ENCODE measurements at regions not wholly inside any gene's neighbourhood (a gene's known extent, or its start where the extent isn't known, plus 50 kb on each side); places are given as distances from the start of the nearest gene placed in this dataset.

DNA sequence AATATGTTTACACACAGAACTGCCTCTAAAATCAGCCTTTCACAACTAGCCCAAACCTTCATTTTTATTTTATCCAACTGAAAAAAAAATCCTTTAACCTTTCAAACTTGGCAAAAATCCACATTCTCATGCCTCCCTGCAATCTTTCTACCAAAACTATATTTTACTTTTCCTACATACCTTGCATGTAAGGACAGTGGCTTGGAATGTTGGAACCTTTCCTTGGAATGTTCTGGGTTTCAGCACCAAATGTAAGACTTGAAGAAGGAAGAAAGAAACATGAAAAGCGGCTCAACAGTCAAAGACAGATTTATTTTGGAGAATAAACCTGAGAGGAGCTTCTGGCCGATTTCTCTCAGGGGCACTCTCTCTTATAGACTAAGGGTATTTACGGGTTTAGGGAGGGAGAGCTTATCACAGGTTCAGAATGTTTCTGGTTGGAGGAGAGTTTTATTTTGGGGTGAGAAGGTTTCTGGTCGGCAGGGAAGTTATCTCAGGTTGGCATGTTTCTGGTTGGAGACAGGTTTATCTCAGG, 79.7 kb downstream of the RRM2 start:
- DNase-seq = no peak

DNA sequence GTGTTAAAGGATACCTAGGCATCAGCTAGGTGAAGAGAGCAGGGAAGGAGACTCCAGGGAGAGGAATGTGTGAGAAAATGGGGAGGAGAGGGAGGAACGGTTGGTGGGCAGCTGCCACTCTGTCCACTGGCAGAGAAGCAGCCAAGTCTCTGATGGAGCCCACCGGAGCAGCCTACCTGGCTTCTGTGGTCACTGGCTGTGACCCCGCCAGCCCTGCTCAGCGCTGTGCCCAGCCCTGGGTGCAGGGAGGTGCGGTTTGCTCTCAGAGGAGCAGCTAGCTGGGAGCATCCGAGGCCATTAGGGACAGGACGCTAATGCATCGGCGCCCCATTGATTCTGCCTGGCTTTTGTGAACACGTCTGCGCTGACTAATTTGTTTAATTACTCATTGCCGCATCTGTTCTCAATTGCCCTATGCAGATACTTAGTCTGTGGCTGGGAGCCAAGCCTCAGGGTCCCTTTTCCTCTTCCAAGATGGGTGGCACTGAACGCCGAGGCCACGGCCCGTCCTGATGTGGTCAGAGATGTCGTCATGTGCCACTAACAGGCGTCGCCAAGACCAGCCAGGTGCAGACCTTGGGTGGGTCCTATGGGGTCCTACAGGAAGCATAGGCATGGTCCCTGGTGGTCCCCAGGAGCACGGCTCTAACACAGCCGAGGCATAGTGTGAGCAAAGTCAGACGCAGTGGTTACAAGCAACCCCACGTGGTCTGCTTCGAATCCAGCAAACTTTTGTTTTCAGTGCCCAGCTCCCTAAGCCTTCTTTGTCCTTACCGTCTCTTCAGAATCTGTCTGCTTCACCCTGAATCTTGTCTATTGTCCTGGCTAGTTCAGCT, 82.0 kb downstream of the RRM2 start:
- DNase-seq = no peak

DNA sequence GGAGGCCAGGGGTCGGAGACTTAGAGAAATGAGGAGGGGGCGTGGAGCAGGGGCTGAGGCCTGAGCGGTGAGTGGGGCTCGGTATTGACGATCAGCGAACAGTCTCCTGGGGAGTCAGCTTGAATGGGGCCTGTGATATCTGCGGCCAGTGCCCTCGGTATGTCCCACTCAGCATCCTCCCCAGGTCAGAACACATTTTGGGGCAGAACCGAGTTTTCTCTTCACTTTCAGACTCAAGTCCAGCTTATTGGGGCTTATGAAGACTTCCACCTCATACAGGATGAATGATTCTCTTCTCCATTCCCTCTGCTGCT, 82.6 kb downstream of the RRM2 start:
- no peak for DNase-seq

DNA sequence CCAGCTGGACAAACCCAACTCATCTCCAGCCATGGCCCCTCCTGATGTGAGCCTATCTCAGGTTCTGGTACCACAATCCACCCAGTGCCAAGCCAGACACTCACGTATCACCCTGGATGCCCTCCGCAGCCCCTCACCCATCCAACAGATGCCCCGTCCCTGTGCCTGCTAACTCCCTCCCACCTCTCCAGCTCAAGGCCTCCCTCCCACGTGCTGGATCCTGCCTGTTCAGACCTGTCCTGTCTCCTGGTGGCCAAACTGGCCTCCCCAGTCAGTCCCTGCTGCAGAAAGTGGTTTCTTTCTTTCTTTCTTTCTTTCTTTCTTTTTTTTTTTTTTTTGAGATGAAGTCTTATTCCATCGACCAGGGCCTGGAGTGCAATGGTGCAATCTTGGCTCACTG, 86.2 kb downstream of the RRM2 start:
- DNase-seq = no peak

- no peak for DNase-seq
Measured at GRCh38 chr2:10209406-10209935, 86.9 kb downstream of the RRM2 start.

DNA sequence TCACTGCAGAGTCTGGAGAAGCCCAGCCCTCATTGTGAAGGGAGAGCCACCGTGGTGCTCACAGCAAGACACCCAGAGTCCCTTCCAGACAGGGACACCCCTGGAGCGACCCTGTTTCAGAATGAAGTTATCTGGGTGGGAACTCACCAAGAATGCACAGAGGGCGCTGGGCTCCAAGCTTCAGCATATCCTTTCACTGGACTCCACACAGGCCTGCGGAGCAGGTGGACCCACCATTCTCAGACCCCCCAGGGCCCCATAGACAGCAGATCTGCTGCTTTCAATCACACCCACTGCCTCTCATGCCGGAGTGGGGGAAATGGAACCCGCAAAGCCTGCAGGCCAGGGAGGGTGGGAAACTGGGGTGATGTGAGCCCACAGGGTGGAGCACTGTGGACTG, 87.8 kb downstream of the RRM2 start:
- DNase-seq = no peak

DNA sequence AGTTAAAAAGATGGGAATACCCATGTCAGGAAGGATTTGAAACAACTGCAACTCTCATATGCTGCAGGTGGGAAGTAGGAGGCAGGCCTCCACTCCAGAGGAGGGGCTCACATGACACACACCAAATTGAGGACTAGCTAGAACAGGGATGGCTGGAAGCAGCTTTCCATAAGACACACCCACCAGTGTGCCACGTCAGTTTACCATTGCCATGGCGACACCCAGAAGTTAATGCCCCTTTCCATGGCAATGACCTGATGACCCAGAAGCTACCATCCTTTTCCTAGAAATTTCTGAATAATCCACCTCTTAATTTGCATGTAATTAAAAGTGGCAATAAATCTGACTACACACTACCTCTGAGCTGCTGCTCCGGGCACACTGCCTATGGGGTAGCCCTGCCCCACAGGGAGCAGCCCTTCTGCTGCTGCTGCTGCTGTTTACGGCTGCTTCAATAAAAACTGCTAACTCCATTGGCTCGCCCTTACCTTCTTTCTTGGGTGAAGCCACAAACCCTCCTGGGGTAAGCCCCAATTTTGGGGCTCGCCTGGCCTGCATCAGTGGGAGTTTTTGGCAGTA, 89.4 kb downstream of the RRM2 start:
- no peak for DNase-seq

DNA sequence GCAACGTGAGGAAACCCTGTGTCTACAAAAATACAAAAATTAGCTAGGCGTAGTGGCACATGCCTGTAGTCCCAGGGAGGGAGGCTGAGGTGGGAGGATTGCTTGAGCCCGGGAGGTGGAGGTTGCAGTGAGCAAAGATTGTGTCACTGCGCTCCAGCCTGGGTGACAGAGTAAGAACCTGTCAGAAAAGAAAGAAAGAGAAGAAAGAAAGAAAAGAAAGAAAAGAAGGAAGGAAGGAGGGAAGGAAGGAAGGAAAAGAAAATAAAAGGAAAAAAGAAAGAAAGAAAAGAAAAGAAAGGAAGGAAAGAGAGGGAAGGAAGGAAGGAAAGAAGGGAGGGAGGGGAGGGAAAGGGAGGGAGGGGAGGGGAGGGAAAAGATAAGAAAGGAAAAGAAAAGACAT, 89.9 kb upstream of the HPCAL1 start:
- no peak for DNase-seq

- no peak for DNase-seq
Measured at GRCh38 chr2:10214179-10214578, 88.5 kb upstream of the HPCAL1 start.

DNA sequence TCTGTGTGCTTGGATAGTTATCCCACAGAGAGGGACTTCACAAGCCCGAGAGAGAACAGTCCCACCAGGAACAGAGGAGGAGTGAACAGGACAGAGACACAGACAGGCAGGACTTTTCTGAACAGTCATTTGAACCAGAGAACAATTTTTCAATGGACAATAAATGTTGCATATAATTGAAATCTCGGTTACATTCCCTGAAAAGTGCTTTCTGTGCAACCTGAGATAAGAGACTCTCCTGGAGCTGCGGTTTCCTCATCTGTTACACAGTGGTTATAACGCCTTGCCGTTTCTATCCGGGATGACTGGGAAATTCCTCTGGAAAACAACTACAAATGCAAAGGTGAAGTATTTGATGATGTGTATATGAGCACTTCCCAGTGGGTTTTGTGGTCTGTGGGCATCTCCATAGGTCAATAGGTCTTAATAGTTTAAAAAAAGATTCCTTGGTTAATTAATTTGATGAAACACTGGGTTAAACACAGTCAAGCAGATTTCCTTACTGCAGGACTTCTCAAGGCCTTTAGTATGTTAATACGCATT, 87.2 kb upstream of the HPCAL1 start:
- DNase-seq = no peak

DNA sequence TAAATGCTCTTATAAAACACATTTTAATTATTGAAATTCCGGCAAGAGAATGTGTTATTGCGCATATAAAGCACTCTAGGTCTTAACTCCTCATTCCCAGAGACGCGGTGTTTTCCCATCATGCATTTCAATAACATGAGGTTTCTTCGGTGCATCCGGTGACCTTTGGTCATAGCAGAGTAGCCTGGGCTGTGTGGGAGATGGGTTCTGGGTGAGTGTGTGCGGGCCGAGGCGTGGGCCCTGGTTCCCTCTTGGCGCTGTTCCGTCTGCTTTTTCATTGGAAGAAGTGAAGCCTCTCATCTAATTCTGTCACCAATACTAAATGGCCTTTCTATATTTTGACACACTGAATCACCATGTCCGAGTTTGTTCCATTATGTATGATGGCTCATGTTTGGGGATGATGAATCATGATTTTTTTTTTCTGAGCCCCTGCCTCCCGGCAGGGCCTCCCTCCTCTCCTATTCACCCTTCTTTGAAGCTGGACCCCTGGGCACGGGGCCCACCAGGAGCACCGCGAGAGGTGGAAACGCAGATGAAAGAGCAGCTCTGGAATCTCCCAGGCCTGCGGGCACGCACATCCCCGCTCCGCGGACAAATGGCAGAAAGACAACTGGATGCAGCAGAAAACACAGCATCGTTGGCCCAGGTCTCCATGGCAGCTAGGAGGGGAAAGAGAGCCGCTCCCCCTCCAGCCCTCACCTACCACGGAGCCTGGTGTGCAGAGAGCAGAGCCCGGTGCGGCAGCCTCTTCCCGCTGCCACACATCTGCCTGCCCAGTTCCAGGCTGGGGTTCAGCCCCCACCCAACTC, 85.8 kb upstream of the HPCAL1 start:
- DNase-seq = no peak

DNA sequence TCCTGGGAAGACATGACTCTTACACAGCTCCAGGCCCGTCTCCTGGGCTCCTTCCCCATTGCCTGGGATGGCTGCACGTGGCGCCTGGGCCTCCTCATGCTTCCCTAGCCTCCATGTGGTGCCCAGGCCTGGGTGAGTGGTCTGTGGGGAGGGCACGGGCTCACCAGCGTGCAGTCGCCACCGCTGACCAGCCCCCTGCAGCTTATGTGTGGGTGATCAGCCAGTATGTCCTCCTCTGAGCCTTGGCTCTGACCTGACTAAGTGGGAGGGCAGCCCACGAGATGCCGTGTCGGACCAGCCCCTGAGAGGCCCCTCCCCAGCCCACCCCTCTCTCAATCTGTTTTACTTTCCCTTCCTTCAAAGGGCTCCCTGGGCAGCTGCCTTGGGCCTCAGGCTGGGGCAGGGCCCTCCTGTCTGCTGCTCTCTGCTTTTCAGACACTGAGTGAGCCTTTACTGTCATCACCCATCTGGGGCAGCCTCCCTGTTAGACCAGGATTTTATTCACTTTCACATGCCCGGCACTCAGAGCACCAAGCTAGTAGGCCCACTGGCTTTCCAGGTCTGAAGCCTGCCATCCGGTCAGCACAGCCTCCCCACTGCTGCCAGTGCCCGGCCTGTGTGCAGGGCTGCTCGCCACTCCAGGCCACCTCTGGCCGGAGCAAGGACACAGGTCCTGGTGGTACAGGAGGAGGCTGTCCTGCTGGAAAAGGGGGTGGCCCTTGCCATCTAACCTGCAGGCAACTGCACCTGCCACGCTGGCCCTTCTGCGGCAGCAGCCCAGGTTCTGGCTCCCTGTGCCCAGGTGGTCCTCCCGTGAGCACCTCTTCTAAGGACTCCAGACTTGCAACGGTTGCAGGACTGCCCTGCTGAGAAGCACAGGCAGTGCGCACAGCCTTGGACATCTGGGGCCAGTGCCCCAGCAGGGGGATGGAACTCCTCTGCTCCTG, 84.9 kb upstream of the HPCAL1 start:
- DNase-seq = no peak

DNA sequence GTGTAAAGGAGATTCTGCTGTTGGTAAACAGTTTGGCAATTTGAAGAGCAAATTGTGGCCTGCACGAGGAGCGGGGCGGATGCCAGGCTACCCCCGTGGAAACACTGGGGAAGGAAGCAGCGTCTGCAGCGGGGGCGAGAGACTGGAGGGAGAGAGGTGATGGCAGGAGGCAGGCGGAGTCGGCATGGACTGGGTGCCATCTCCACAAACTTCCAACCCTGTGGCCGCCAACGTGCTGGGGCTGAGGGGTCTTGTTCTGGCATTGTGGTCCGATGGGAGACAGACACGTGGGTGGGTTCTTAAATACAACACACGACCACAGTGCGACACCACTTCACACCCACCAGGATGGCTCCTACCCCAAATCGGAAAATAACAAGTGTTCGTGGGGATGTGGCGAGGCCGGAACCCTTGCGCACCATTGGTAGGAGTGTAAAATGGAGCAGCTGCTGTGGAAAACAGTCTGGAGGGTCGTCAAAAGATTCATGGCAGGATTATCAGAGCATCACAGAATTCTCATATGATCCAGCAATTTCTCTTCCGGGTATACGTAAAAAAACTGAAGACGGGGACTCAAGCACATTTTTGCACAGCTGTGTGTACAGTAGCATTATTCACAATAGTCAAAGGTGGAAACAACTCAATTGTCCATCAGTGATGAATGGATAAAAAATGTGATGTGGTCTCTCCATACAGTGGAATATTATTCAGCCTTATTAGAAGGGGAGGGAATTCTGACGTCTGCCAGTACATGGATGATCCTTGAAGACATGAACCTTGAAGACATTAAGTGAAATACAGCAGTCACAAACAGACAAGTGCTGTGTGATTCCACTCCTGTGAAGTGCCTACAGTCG, 82.4 kb upstream of the HPCAL1 start:
- no peak for DNase-seq

- DNase-seq = no peak
Measured at GRCh38 chr2:10220902-10221391, 81.8 kb upstream of the HPCAL1 start.

DNA sequence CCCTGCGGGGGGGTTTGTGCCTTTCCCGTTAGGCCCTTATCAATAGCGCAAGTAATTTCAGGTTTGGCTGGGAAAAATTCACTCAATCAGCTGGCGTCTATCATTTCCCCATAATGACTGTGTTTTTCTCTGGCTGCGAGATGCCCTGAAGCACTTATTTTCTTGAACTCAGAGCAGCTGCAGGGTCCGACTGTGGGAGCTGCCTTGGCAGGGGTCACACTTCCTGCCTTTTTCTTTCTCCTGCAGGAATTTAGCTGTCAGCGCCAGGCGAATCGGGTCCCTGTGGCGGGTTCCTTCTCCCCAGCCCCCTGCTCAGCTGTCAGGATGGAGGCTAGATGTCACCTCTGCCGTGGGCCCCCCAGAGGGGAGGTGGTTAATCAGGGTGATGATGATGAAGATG, 81.3 kb upstream of the HPCAL1 start:
- DNase-seq = no peak

- no peak for DNase-seq
Measured at GRCh38 chr2:10221976-10222870, 80.5 kb upstream of the HPCAL1 start.

GRCh38 chr2:10223471-10223870, 79.2 kb upstream of the HPCAL1 start:
- DNase-seq = no peak

GRCh38 chr2:10223932-10224720, 78.6 kb upstream of the HPCAL1 start:
- DNase-seq = peak; percentile 51

GRCh38 chr2:10224734-10225133, 78.0 kb upstream of the HPCAL1 start:
- DNase-seq = peak; percentile 13

All from activated effector memory CD4-positive, alpha-beta T cell treated with anti-CD3 and anti-CD28 coated beads, Interleukin-2, amount 50 U/mL, for 16 hours (primary cell).